IMR-90 (cell line): ENCODE measurements at regions not wholly inside any gene's neighbourhood (a gene's known extent, or its start where the extent isn't known, plus 50 kb on each side); places are given as distances from the start of the nearest gene placed in this dataset.

Experiments
- ATAC-seq: fragments of 200-7000 bp; cut with Tn5 transposase; 2 replicates; pipeline ENCODE4 v1.9.1; 2020; ENCODE audit warnings: low read depth, mild to moderate bottlenecking, moderate library complexity
- BruUV-seq: library from RNA; stranded (reverse); fragments of 400-500 nt; replicated peaks from 2 replicates; lab custom pipeline; 2021; lab: Mats Ljungman, UMichigan
- CTCF ChIA-PET: fragments of 300-600 bp; formaldehyde crosslinking; extraction: SDS; loops from one replicate; lab custom pipeline; 2021; ENCODE audit warnings: antibody characterized with exemption; lab: Yijun Ruan, JAX
- POLR2A ChIA-PET: fragments of 300-600 bp; sonication (Branson Sonifier 250); formaldehyde crosslinking; loops from one replicate; lab custom pipeline; 2022; ENCODE audit warnings: antibody characterized with exemption; ENCODE audit not compliant: unreplicated experiment; lab: Charles Lee
- DNase-seq: peaks from one replicate; pipeline ENCODE4 v3.0.0; 2013
- H2AFZ ChIP-seq: replicated peaks from 2 replicates; pipeline ENCODE3; 2013; ENCODE audit warnings: low read length, mild to moderate bottlenecking; ENCODE audit not compliant: poor library complexity
- H2AK5ac ChIP-seq: 2 replicates; pipeline ENCODE4 v1.6.1; 2013; ENCODE audit warnings: low read depth, low read length, inconsistent platforms
- H2AK9ac ChIP-seq: replicated peaks from 2 replicates; pipeline ENCODE3; 2013; ENCODE audit warnings: mild to moderate bottlenecking, low read depth, low read length, moderate library complexity; ENCODE audit not compliant: poor library complexity
- H2BK120ac ChIP-seq: 2 replicates; pipeline ENCODE4 v1.6.1; 2013; ENCODE audit warnings: low read depth, low read length, inconsistent platforms
- H2BK15ac ChIP-seq: 3 replicates; pipeline ENCODE4 v1.6.1; 2013; ENCODE audit warnings: low read depth, low read length, inconsistent platforms
- H2BK20ac ChIP-seq: 2 replicates; pipeline ENCODE4 v1.6.1; 2013; ENCODE audit warnings: low read depth, mild to moderate bottlenecking, inconsistent platforms, low read length, moderate library complexity
- H2BK5ac ChIP-seq: 2 replicates; pipeline ENCODE4 v1.6.1; 2013; ENCODE audit warnings: mild to moderate bottlenecking, low read depth, low read length, inconsistent platforms; ENCODE audit not compliant: poor library complexity, severe bottlenecking
- H3K14ac ChIP-seq: replicated peaks from 2 replicates; pipeline ENCODE4 v1.6.1; 2013; ENCODE audit warnings: low read depth, low read length, inconsistent platforms
- H3K18ac ChIP-seq: 2 replicates; pipeline ENCODE4 v1.6.1; 2013; ENCODE audit warnings: low read depth, low read length, control low read depth
- H3K23ac ChIP-seq: 2 replicates; pipeline ENCODE4 v1.6.1; 2013; ENCODE audit warnings: low read depth, low read length, inconsistent platforms
- H3K27ac ChIP-seq: 2 replicates; pipeline ENCODE4 v1.5.1; 2013; ENCODE audit warnings: mild to moderate bottlenecking, control low read depth, low read length; ENCODE audit not compliant: insufficient read depth
- H3K27me3 ChIP-seq: 2 replicates; pipeline ENCODE4 v1.6.1; 2013; ENCODE audit warnings: low read length; ENCODE audit not compliant: control insufficient read depth, insufficient read depth
- H3K36me3 ChIP-seq: 2 replicates; pipeline ENCODE4 v1.6.1; 2013; ENCODE audit warnings: low read length, mixed read lengths; ENCODE audit not compliant: control insufficient read depth, insufficient read depth
- H3K4ac ChIP-seq: 2 replicates; pipeline ENCODE4 v1.6.1; 2013; ENCODE audit warnings: low read depth, low read length, inconsistent platforms
- H3K4me1 ChIP-seq: 2 replicates; pipeline ENCODE4 v1.6.1; 2013; ENCODE audit warnings: low read length, mixed read lengths; ENCODE audit not compliant: control insufficient read depth, insufficient read depth
- H3K4me2 ChIP-seq: 2 replicates; pipeline ENCODE4 v1.6.1; 2013; ENCODE audit warnings: low read depth, mild to moderate bottlenecking, control low read depth, low read length, moderate library complexity
- H3K4me3 ChIP-seq: 2 replicates; pipeline ENCODE4 v1.5.1; 2013; ENCODE audit warnings: low read depth, mild to moderate bottlenecking, control low read depth, low read length, moderate library complexity; ENCODE audit not compliant: insufficient read depth
- H3K56ac ChIP-seq: 2 replicates; pipeline ENCODE4 v1.6.1; 2013; ENCODE audit warnings: low read length, inconsistent platforms; ENCODE audit not compliant: insufficient read depth; ENCODE audit errors: extremely low read depth
- H3K79me1 ChIP-seq, 2 experiments: 2 replicates each; pipeline ENCODE4 v1.6.1; 2013; ENCODE audit warnings: low read length in 2 of 2, inconsistent platforms in 1 of 2, low read depth in 1 of 2
- H3K9ac ChIP-seq: 2 replicates; pipeline ENCODE4 v1.6.1; 2013; ENCODE audit warnings: low read depth, low read length, control low read depth
- H3K9me1 ChIP-seq: 2 replicates; pipeline ENCODE4 v1.6.1; 2013; ENCODE audit warnings: low read length, inconsistent platforms; ENCODE audit not compliant: insufficient read depth
- H3K9me3 ChIP-seq: 2 replicates; pipeline ENCODE4 v1.6.1; 2013; ENCODE audit warnings: low read length; ENCODE audit not compliant: control insufficient read depth, insufficient read depth
- H4K20me1 ChIP-seq: 2 replicates; pipeline ENCODE4 v1.6.1; 2013; ENCODE audit warnings: low read length, inconsistent platforms; ENCODE audit not compliant: insufficient read depth
- H4K5ac ChIP-seq: 2 replicates; pipeline ENCODE4 v1.6.1; 2013; ENCODE audit warnings: mild to moderate bottlenecking, low read depth, low read length, control low read depth
- H4K8ac ChIP-seq, 2 experiments: 2 replicates each; pipeline ENCODE4 v1.6.1; 2013; ENCODE audit warnings: low read depth in 2 of 2, low read length in 2 of 2, control low read depth in 1 of 2, inconsistent platforms in 1 of 2
- H4K91ac ChIP-seq: 2 replicates; pipeline ENCODE4 v1.6.1; 2013; ENCODE audit warnings: low read depth, low read length, inconsistent platforms; ENCODE audit not compliant: insufficient read depth
- BHLHE40 ChIP-seq: fragments of 150-350 bp; IDR thresholded peaks from 2 replicates; pipeline ENCODE4 v1.6.1; 2016; ENCODE audit warnings: mild to moderate bottlenecking, low read depth, low read length
- CEBPB ChIP-seq: IDR thresholded peaks from 2 replicates; pipeline ENCODE4 v1.6.1; 2012; ENCODE audit warnings: low read depth, low read length, improper control_type of control experiment
- CHD1 ChIP-seq: IDR thresholded peaks from 2 replicates; pipeline ENCODE4 v1.6.1; 2012; ENCODE audit warnings: low read depth, low read length, improper control_type of control experiment
- FOS ChIP-seq: fragments of 150-350 bp; IDR thresholded peaks from 2 replicates; pipeline ENCODE4 v1.6.1; 2016; ENCODE audit warnings: low read depth, low read length
- MAFK ChIP-seq: IDR thresholded peaks from 2 replicates; pipeline ENCODE4 v1.6.1; 2012; ENCODE audit warnings: low read depth, low read length, improper control_type of control experiment
- MAZ ChIP-seq: IDR thresholded peaks from 2 replicates; pipeline ENCODE4 v1.6.1; 2012; ENCODE audit warnings: low read depth, mild to moderate bottlenecking, low read length, improper control_type of control experiment, moderate library complexity, borderline replicate concordance
- MXI1 ChIP-seq: IDR thresholded peaks from 2 replicates; pipeline ENCODE4 v1.6.1; 2012; ENCODE audit warnings: low read depth, mild to moderate bottlenecking, low read length, moderate library complexity, borderline replicate concordance
- NFE2L2 ChIP-seq: fragments of 150-350 bp; IDR thresholded peaks from 2 replicates; pipeline ENCODE4 v1.6.1; 2016; ENCODE audit warnings: low read depth, mild to moderate bottlenecking, low read length
- POLR2A ChIP-seq: IDR thresholded peaks from 2 replicates; pipeline ENCODE4 v1.6.1; 2012; ENCODE audit warnings: mild to moderate bottlenecking, low read depth, low read length
- RAD21 ChIP-seq: IDR thresholded peaks from 2 replicates; pipeline ENCODE4 v1.6.1; 2012; ENCODE audit warnings: low read length, improper control_type of control experiment
- RCOR1 ChIP-seq: IDR thresholded peaks from 2 replicates; pipeline ENCODE4 v1.6.1; 2012; ENCODE audit warnings: mild to moderate bottlenecking, low read length, improper control_type of control experiment; ENCODE audit not compliant: insufficient replicate concordance
- RFX5 ChIP-seq: IDR thresholded peaks from 2 replicates; pipeline ENCODE4 v1.8.0; 2012; ENCODE audit warnings: low read depth, mild to moderate bottlenecking, low read length, moderate library complexity
- SMC3 ChIP-seq: fragments of 150-350 bp; IDR thresholded peaks from 2 replicates; pipeline ENCODE4 v1.6.1; 2016; ENCODE audit warnings: low read depth, mild to moderate bottlenecking, antibody characterized with exemption, low read length, moderate library complexity
- USF2 ChIP-seq: fragments of 150-350 bp; IDR thresholded peaks from 2 replicates; pipeline ENCODE4 v1.6.1; 2017; ENCODE audit warnings: mild to moderate bottlenecking, antibody characterized with exemption, low read length, low read depth
- WGBS, 2 experiments: methylation state at CpG; one replicate each; pipeline versions ENCODE4 v1.1.5 to v1.1.7; 2013; ENCODE audit warnings: missing lambda C conversion rate in 2 of 2; ENCODE audit not compliant: insufficient read length in 1 of 2; ENCODE audit errors: extremely low coverage in 2 of 2; 5-methylcytosine and 5-hydroxymethylcytosine counted together
- dilution Hi-C: fragments of 300-500 bp; cut with HindIII; formaldehyde crosslinking; loops from one replicate; pipeline ENCODE4 v1.14.3; 2018; ENCODE audit warnings: low sequenced_read_pairs; ENCODE audit not compliant: unreplicated experiment
- in situ Hi-C: fragments of 300-500 bp; cut with MboI; formaldehyde crosslinking; loops from 3 replicates; pipeline ENCODE4 v1.14.3; 2019; ENCODE audit warnings: low sequenced_read_pairs, inconsistent platforms, mixed read lengths
- intact Hi-C: fragments of 100-400 bp; cut with micrococcal nuclease; formaldehyde crosslinking; loops from 2 replicates; pipeline ENCODE4 v1.10.0; 2022
- TF ChIP-seq, protein P1 (sequence below): conservative IDR thresholded peaks from 2 replicates; pipeline ENCODE4 v1.5.1; 2012; ENCODE audit warnings: mild to moderate bottlenecking, low read depth, low read length, improper control_type of control experiment
- TF ChIP-seq, protein P2 (sequence below): fragments of 150-350 bp; IDR thresholded peaks from 2 replicates; pipeline ENCODE4 v1.6.1; 2016; ENCODE audit warnings: low read depth, mild to moderate bottlenecking, low read length, moderate library complexity, borderline replicate concordance

DNA sequence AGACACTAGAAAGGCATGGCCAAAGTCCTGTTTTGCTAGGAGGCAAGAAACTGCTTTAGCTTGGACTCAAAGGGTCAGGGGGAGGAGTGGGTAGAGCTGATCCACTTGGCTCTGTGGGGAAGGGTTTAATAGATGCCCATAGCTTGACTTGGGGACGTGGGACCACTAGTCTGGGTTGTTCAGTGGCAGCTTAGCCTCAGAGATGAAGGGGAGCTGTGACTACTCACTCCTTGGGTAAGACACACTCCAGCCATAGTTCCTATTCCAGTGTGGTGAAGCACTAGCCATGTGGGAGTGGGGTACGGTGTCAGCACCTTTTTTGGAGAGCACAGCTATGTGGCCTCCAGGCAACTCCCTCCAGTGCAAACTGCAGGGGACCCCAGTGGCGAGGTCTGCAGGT is 257.3 kb downstream of the TMEM121 start:
- no peak overlapping the region for H2AK9ac ChIP-seq
- H3K18ac ChIP-seq, result no peak overlapping the region
- H4K8ac ChIP-seq, result no peak overlapping the region
- no peak overlapping the region for H2BK15ac ChIP-seq
- DNase-seq (no peak), ATAC-seq (no peak)
- no peak overlapping the region for H3K4me3 ChIP-seq
- no peak overlapping the region for H4K5ac ChIP-seq
- no peak overlapping the region for H4K91ac ChIP-seq
- no TSS peak for BruUV-seq
- ChIA-PET CTCF (no interaction called here), POLR2A (no interaction called here)
- no peak overlapping the region for H3K4me2 ChIP-seq
- H3K27ac ChIP-seq, result no peak overlapping the region
- no peak overlapping the region for H2AK5ac ChIP-seq
- no peak overlapping the region for H3K9ac ChIP-seq
- no peak overlapping the region for H2BK120ac ChIP-seq
- no peak overlapping the region for H3K23ac ChIP-seq
- no peaks in the 10 kb centered on the region for H4K20me1 ChIP-seq
- H3K27me3 ChIP-seq, result no peaks in the 10 kb centered on the region
- H2BK20ac ChIP-seq, result no peak overlapping the region
- H3K14ac ChIP-seq, result no peak overlapping the region
- intact Hi-C loops (no loop called here), in situ Hi-C loops (no loop called here), dilution Hi-C loops (no loop called here)
- H2AFZ ChIP-seq, result no peak overlapping the region
- peaks cover 24% of the 10 kb centered on the region for H3K9me3 ChIP-seq
- no peaks in the 10 kb centered on the region for H3K9me1 ChIP-seq
- TF ChIP-seq, protein P1, sequence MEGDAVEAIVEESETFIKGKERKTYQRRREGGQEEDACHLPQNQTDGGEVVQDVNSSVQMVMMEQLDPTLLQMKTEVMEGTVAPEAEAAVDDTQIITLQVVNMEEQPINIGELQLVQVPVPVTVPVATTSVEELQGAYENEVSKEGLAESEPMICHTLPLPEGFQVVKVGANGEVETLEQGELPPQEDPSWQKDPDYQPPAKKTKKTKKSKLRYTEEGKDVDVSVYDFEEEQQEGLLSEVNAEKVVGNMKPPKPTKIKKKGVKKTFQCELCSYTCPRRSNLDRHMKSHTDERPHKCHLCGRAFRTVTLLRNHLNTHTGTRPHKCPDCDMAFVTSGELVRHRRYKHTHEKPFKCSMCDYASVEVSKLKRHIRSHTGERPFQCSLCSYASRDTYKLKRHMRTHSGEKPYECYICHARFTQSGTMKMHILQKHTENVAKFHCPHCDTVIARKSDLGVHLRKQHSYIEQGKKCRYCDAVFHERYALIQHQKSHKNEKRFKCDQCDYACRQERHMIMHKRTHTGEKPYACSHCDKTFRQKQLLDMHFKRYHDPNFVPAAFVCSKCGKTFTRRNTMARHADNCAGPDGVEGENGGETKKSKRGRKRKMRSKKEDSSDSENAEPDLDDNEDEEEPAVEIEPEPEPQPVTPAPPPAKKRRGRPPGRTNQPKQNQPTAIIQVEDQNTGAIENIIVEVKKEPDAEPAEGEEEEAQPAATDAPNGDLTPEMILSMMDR, result no peak
- TF ChIP-seq CHD1 (no peak), NFE2L2 (no peak), SMC3 (no peak), MAZ (no peak), FOS (no peak), USF2 (no peak), BHLHE40 (no peak), CEBPB (no peak), RCOR1 (no peak), MXI1 (no peak), RAD21 (no peak), MAFK (no peak), POLR2A (no peak), RFX5 (no peak)
- TF ChIP-seq, protein P2, sequence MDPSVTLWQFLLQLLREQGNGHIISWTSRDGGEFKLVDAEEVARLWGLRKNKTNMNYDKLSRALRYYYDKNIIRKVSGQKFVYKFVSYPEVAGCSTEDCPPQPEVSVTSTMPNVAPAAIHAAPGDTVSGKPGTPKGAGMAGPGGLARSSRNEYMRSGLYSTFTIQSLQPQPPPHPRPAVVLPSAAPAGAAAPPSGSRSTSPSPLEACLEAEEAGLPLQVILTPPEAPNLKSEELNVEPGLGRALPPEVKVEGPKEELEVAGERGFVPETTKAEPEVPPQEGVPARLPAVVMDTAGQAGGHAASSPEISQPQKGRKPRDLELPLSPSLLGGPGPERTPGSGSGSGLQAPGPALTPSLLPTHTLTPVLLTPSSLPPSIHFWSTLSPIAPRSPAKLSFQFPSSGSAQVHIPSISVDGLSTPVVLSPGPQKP, result no peak
- no peaks in the 10 kb centered on the region for H3K79me1 ChIP-seq
- no CpG with 5 or more reads among the region's 3 CpGs for WGBS, 2 experiments
- no peak overlapping the region for H3K4ac ChIP-seq
- H3K56ac ChIP-seq, result no peak overlapping the region
- H3K4me1 ChIP-seq, result no peaks in the 10 kb centered on the region
- no peaks in the 10 kb centered on the region for H3K36me3 ChIP-seq
- H2BK5ac ChIP-seq, result no peak overlapping the region
